GM19023 (cell line): ENCODE measurements at regions not wholly inside any gene's neighbourhood (a gene's known extent, or its start where the extent isn't known, plus 50 kb on each side); places are given as distances from the start of the nearest gene placed in this dataset.
"Not testable (repeated sequence)": the region's sequence is repeated elsewhere in the genome, so short reads cannot be mapped to it uniquely, and the experiment has no call there.

Experiments
- ATAC-seq: cut with Tn5 transposase; IDR thresholded peaks from one replicate; pipeline ENCODE4 v1.9.1; 2021; ENCODE audit warnings: mild to moderate bottlenecking, moderate library complexity; ENCODE audit not compliant: unreplicated experiment

- ATAC-seq = no peak
Observed at GRCh38 chr7:25069900-25070443, 55.1 kb downstream of the CYCS start.

- ATAC-seq = no peak
Observed at GRCh38 chr7:25068502-25069213, 56.4 kb downstream of the CYCS start.

- no peak for ATAC-seq
Observed at GRCh38 chr7:25067726-25068501, 57.1 kb downstream of the CYCS start.

- no peak for ATAC-seq
Observed at GRCh38 chr7:25066253-25066652, 58.8 kb downstream of the CYCS start.

GRCh38 chr7:25062380-25062779 lies 62.7 kb downstream of the CYCS start:
- no peak for ATAC-seq

- no peak for ATAC-seq
Observed at GRCh38 chr7:25060487-25061055, 64.5 kb downstream of the CYCS start.

GRCh38 chr7:25059576-25059975 lies 65.5 kb downstream of the CYCS start:
- ATAC-seq = no peak

GRCh38 chr7:25056368-25056767 lies 68.7 kb downstream of the CYCS start:
- ATAC-seq = no peak

- ATAC-seq = no peak
Observed at GRCh38 chr7:25055520-25056220, 69.4 kb downstream of the CYCS start.

- no peak for ATAC-seq
Observed at GRCh38 chr7:25054819-25055519, 70.1 kb downstream of the CYCS start.

GRCh38 chr7:25050223-25050622 lies 70.2 kb upstream of the OSBPL3 start:
- ATAC-seq = no peak

- no peak for ATAC-seq
Observed at GRCh38 chr7:25048444-25048834, 68.5 kb upstream of the OSBPL3 start.

GRCh38 chr7:25047571-25048443 lies 67.8 kb upstream of the OSBPL3 start:
- not testable (repeated sequence) for ATAC-seq

GRCh38 chr7:25037325-25037724 lies 57.3 kb upstream of the OSBPL3 start:
- ATAC-seq = no peak

- ATAC-seq = no peak
Observed at GRCh38 chr7:25035274-25035673, 55.3 kb upstream of the OSBPL3 start.

- no peak for ATAC-seq
Observed at GRCh38 chr7:25034136-25034535, 54.2 kb upstream of the OSBPL3 start.

- no peak for ATAC-seq
Observed at GRCh38 chr7:25032774-25033743, 53.1 kb upstream of the OSBPL3 start.

GRCh38 chr7:25031432-25031831 lies 51.5 kb upstream of the OSBPL3 start:
- ATAC-seq = peak; percentile 48
